OCI-LY7 (cell line): ENCODE measurements at regions not wholly inside any gene's neighbourhood (a gene's known extent, or its start where the extent isn't known, plus 50 kb on each side); places are given as distances from the start of the nearest gene placed in this dataset.

Experiments
- CTCF ChIP-seq: fragments of 200-600 bp; sonication (generic); conservative IDR thresholded peaks from 2 replicates; pipeline ENCODE4 v1.5.1; 2014; ENCODE audit warnings: mild to moderate bottlenecking, antibody characterized with exemption, low read length, moderate library complexity, mixed read lengths
- EZH2phosphoT487 ChIP-seq: fragments of 200-600 bp; sonication (generic); IDR thresholded peaks from 2 replicates; pipeline ENCODE4 v1.6.1; 2018; ENCODE audit warnings: low read depth, borderline replicate concordance, mild to moderate bottlenecking, mixed run types, antibody characterized with exemption, low read length, moderate library complexity, mixed read lengths

- no peak for TF ChIP-seq EZH2phosphoT487
- no peak for TF ChIP-seq CTCF
These were observed 711.4 kb upstream of the GALNTL6 start for GRCh38 chr4:171101845-171102244.
